Myocyte (in vitro differentiated cells): ENCODE measurements at regions not wholly inside any gene's neighbourhood (a gene's known extent, or its start where the extent isn't known, plus 50 kb on each side); places are given as distances from the start of the nearest gene placed in this dataset.

ENCODE experiments used
- DNase-seq: peaks from one replicate; pipeline ENCODE4 v3.0.0-alpha.2; 2012; ENCODE audit warnings: low read depth

- DNase-seq: peak; percentile 8
These were observed 192.6 kb upstream of the ZEB2 start for GRCh38 chr2:144712550-144712940.

GRCh38 chr2:144711630-144712549 lies 192.0 kb upstream of the ZEB2 start:
- no peak for DNase-seq

GRCh38 chr2:144711084-144711483 lies 191.2 kb upstream of the ZEB2 start:
- no peak for DNase-seq

GRCh38 chr2:144708626-144709025 lies 188.7 kb upstream of the ZEB2 start:
- DNase-seq: no peak

GRCh38 chr2:144707736-144708326 lies 187.9 kb upstream of the ZEB2 start:
- no peak for DNase-seq

GRCh38 chr2:144706647-144707046 lies 186.7 kb upstream of the ZEB2 start:
- DNase-seq: no peak

GRCh38 chr2:144705328-144706245 lies 185.7 kb upstream of the ZEB2 start:
- DNase-seq: no peak

GRCh38 chr2:144704709-144705095 lies 184.8 kb upstream of the ZEB2 start:
- DNase-seq: no peak

- DNase-seq: peak; percentile 15
These were observed 184.2 kb upstream of the ZEB2 start for GRCh38 chr2:144703852-144704708.

GRCh38 chr2:144702051-144702450 lies 182.1 kb upstream of the ZEB2 start:
- DNase-seq: no peak

GRCh38 chr2:144701259-144701658 lies 181.3 kb upstream of the ZEB2 start:
- no peak for DNase-seq

GRCh38 chr2:144698156-144698555 lies 178.2 kb upstream of the ZEB2 start:
- no peak for DNase-seq

GRCh38 chr2:144695657-144696056 lies 175.7 kb upstream of the ZEB2 start:
- no peak for DNase-seq

- DNase-seq: no peak
These were observed 174.5 kb upstream of the ZEB2 start for GRCh38 chr2:144694456-144694855.

GRCh38 chr2:144693179-144693578 lies 173.3 kb upstream of the ZEB2 start:
- DNase-seq: no peak

GRCh38 chr2:144692661-144693060 lies 172.7 kb upstream of the ZEB2 start:
- no peak for DNase-seq

- no peak for DNase-seq
These were observed 170.9 kb upstream of the ZEB2 start for GRCh38 chr2:144690771-144691170.

GRCh38 chr2:144686518-144687215 lies 166.7 kb upstream of the ZEB2 start:
- DNase-seq: no peak

- DNase-seq: no peak
These were observed 164.0 kb upstream of the ZEB2 start for GRCh38 chr2:144683966-144684365.

- no peak for DNase-seq
These were observed 163.3 kb upstream of the ZEB2 start for GRCh38 chr2:144683107-144683753.
